HepG2 (cell line): ENCODE measurements at regions not wholly inside any gene's neighbourhood (a gene's known extent, or its start where the extent isn't known, plus 50 kb on each side); places are given as distances from the start of the nearest gene placed in this dataset.
A peak's percentile ranks its signal among the peaks of the same experiment; 100 is the strongest.

Source experiments
- ATAC-seq: fragments of 200-7000 bp; cut with Tn5 transposase; 3 replicates; pipeline ENCODE4 v1.9.1; 2020; ENCODE audit warnings: mild to moderate bottlenecking, moderate library complexity
- BruUV-seq: library from RNA; stranded (reverse); fragments of 400-500 nt; replicated peaks from 2 replicates; lab custom pipeline; 2021; lab: Mats Ljungman, UMichigan
- CTCF ChIA-PET: fragments of 300-600 bp; formaldehyde crosslinking; extraction: SDS; loops from one replicate; lab custom pipeline; 2021; ENCODE audit warnings: low total read pairs, inconsistent platforms, low intra/inter-chr PET ratio; lab: Yijun Ruan, JAX
- POLR2A ChIA-PET: fragments of 350-600 bp; sonication (Branson Sonifier 250); formaldehyde crosslinking; loops from one replicate; lab custom pipeline; 2020; ENCODE audit warnings: antibody characterized with exemption, inconsistent platforms; lab: Yijun Ruan, JAX
- DNase-seq: peaks from one replicate; pipeline ENCODE4 v3.0.0-alpha.2; 2015; ENCODE audit warnings: low spot score
- FAIRE-seq: peaks from 3 replicates; lab custom pipeline; 2011; peaks lifted over from hg19 to GRCh38; lab: Jason Lieb, UNC
- H2AFZ ChIP-seq: one replicate; pipeline ENCODE4 v1.6.1; 2011; ENCODE audit warnings: low read length, inconsistent platforms
- H3K27ac ChIP-seq: fragments of 300-600 bp; 3 replicates; pipeline ENCODE4 v1.8.0; 2011; ENCODE audit warnings: mixed run types, mild to moderate bottlenecking, mixed read lengths, low read length, inconsistent platforms; ENCODE audit not compliant: insufficient read depth; ENCODE audit errors: extremely low read length
- H3K27me3 ChIP-seq, 2 experiments: fragments of 200-600 bp in 1 of 2; 2 replicates in 1 of 2; 3 replicates in 1 of 2; pipeline versions ENCODE4 v1.6.0 to v1.8.0; 2011; ENCODE audit warnings: low read length in 2 of 2, mild to moderate bottlenecking in 2 of 2, moderate library complexity in 2 of 2, inconsistent platforms in 1 of 2; ENCODE audit not compliant: insufficient read depth in 2 of 2, control insufficient read depth in 1 of 2
- H3K36me3 ChIP-seq, 2 experiments: fragments of 200-600 bp in 1 of 2; replicated peaks in 1 of 2; 2 replicates in 1 of 2; 3 replicates in 1 of 2; pipeline versions ENCODE4 v1.5.1 to v1.8.0; 2011; ENCODE audit warnings: low read length in 2 of 2, inconsistent platforms in 1 of 2; ENCODE audit not compliant: insufficient read depth in 2 of 2, control insufficient read depth in 1 of 2
- H3K4me1 ChIP-seq: 2 replicates; pipeline ENCODE4 v1.5.1; 2012; ENCODE audit warnings: low read length, inconsistent platforms; ENCODE audit not compliant: insufficient read depth
- H3K4me2 ChIP-seq: 2 replicates; pipeline ENCODE4 v1.6.0; 2011; ENCODE audit warnings: low read depth, low read length, inconsistent platforms
- H3K4me3 ChIP-seq, 3 experiments: fragments of 200-600 bp in 1 of 3; sonication (generic), shearing (Covaris generic) in 1 of 3; replicated peaks in 1 of 3; 2 replicates each; pipeline ENCODE4 v1.5.1; 2011 to 2016; ENCODE audit warnings: low read length in 3 of 3, inconsistent platforms in 2 of 3, low read depth in 2 of 3, mild to moderate bottlenecking in 2 of 3, control low read depth in 1 of 3, mixed read lengths in 1 of 3; ENCODE audit not compliant: insufficient read depth in 1 of 3
- H3K79me2 ChIP-seq: one replicate; pipeline ENCODE4 v1.6.1; 2011; ENCODE audit warnings: low read length, inconsistent platforms; ENCODE audit not compliant: insufficient read depth
- H3K9ac ChIP-seq: 2 replicates; pipeline ENCODE4 v1.6.0; 2011; ENCODE audit warnings: mild to moderate bottlenecking, low read depth, low read length, inconsistent platforms; ENCODE audit not compliant: insufficient read depth
- H3K9me3 ChIP-seq: 2 replicates; pipeline ENCODE4 v1.5.1; 2012; ENCODE audit warnings: mild to moderate bottlenecking, low read length
- H4K20me1 ChIP-seq: 2 replicates; pipeline ENCODE4 v1.6.0; 2011; ENCODE audit warnings: inconsistent platforms, mild to moderate bottlenecking, low read length, moderate library complexity; ENCODE audit not compliant: insufficient read depth
- FOXA3 ChIP-seq: IDR thresholded peaks from 2 replicates; pipeline ENCODE4 v1.6.1; 2016; ENCODE audit warnings: missing genetic modification reagents, missing compliant biosample characterization
- HOXA7 ChIP-seq: sonication (generic); formaldehyde crosslinking; IDR thresholded peaks from 2 replicates; pipeline ENCODE4 v1.8.1; 2022; ENCODE audit warnings: mild to moderate bottlenecking, missing genetic modification reagents, moderate library complexity
- KDM6A ChIP-seq: IDR thresholded peaks from 2 replicates; pipeline ENCODE4 v1.6.1; 2016; ENCODE audit warnings: low read depth
- KLF12 ChIP-seq: sonication (generic); formaldehyde crosslinking; IDR thresholded peaks from 2 replicates; pipeline ENCODE4 v1.4.0; 2020; ENCODE audit warnings: missing genetic modification reagents, borderline replicate concordance
- NCOR1 ChIP-seq: fragments of 200-600 bp; sonication (generic); IDR thresholded peaks from 2 replicates; pipeline ENCODE4 v1.7.0; 2017; ENCODE audit warnings: antibody characterized with exemption, low read length, borderline replicate concordance
- SP4 ChIP-seq: sonication (generic); formaldehyde crosslinking; IDR thresholded peaks from 2 replicates; pipeline ENCODE4 v1.8.1; 2023; ENCODE audit warnings: mild to moderate bottlenecking, missing genetic modification reagents
- ZFP41 ChIP-seq: sonication (generic); formaldehyde crosslinking; IDR thresholded peaks from 2 replicates; pipeline ENCODE4 v1.4.0; 2020; ENCODE audit warnings: mild to moderate bottlenecking, missing genetic modification reagents, borderline replicate concordance
- ZNF33B ChIP-seq: sonication (generic); formaldehyde crosslinking; IDR thresholded peaks from 2 replicates; pipeline ENCODE4 v1.5.1; 2020; ENCODE audit warnings: mild to moderate bottlenecking, missing genetic modification reagents
- ZNF761 ChIP-seq: sonication (generic); formaldehyde crosslinking; conservative IDR thresholded peaks from 2 replicates; pipeline ENCODE4 v1.4.0; 2020; ENCODE audit warnings: mild to moderate bottlenecking, missing genetic modification reagents
- ZNF792 ChIP-seq: IDR thresholded peaks from 2 replicates; pipeline ENCODE4 v1.6.1; 2016
- ZSCAN30 ChIP-seq: sonication (generic); formaldehyde crosslinking; IDR thresholded peaks from 2 replicates; pipeline ENCODE4 v1.5.0; 2020; ENCODE audit warnings: mild to moderate bottlenecking, missing genetic modification reagents
- WGBS: methylation state at CpG from one replicate; pipeline ENCODE4 v1.1.6; 2017; ENCODE audit warnings: low lambda C conversion rate; 5-methylcytosine and 5-hydroxymethylcytosine counted together
- in situ Hi-C: cut with HindIII; loops from 2 replicates; pipeline ENCODE4 v1.10.0; 2017; ENCODE audit warnings: low pct_unique_long_range_greater_than_20kb; ENCODE audit not compliant: extremely low pct_ligation_motif_present
- intact Hi-C: fragments of 100-400 bp; cut with micrococcal nuclease; formaldehyde crosslinking; loops from one replicate; pipeline ENCODE4 v1.10.0; 2022; ENCODE audit not compliant: unreplicated experiment
- TF ChIP-seq, protein P1 (sequence below): sonication (generic); formaldehyde crosslinking; IDR thresholded peaks from 2 replicates; pipeline ENCODE4 v1.5.0; 2020; ENCODE audit warnings: mild to moderate bottlenecking, missing genetic modification reagents
- TF ChIP-seq, protein P2 (sequence below): sonication (generic); formaldehyde crosslinking; IDR thresholded peaks from 2 replicates; pipeline ENCODE4 v1.4.0; 2020; ENCODE audit warnings: mild to moderate bottlenecking, missing genetic modification reagents
- TF ChIP-seq, protein P3 (sequence below): sonication (generic); formaldehyde crosslinking; conservative IDR thresholded peaks from 2 replicates; pipeline ENCODE4 v1.4.0; 2020; ENCODE audit warnings: mild to moderate bottlenecking, missing genetic modification reagents, moderate library complexity

DNA sequence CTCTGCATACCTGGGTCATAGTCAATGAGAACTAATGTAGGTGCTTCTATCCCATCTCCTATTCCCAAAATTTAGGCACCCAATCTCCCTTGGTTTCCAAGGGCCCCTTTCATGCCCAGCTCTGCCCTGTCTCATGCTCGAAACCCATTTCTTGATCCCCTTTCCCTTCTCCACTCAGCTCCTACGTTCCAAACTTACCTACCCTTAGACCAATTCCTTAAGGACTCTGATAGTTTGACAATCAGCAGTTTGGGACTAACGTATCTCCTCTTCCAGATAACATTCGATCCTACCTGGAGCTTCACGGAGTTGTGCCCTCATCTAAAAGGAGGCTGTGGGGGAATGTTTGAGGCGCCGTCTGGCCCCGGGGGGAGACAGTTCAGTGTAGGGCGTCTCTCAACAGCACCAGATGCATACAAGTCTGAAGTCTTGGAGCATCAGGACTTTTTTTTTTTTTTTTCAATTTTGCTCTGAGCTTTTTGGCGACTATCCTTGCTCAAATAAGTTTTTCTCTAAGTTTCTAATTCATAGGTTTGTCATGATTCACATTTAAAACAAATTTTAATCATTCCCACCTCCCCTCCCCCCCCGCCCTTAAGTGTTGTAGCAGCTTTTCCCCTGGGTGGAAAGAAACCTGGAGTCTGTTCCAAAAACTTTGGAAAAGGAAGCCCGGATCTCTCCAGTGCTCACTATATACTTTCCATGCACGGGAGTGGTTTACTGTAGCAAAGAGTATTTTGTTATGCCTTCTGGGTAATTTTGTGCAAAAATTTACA, 141.2 kb upstream of the LGALSL start:
- TF ChIP-seq HOXA7 (CRISPR knock-in tag) = no peak
- TF ChIP-seq SP4 (CRISPR knock-in tag) = peak; percentile 9; the same call in 1 of the 2 replicates
- TF ChIP-seq, protein P1, sequence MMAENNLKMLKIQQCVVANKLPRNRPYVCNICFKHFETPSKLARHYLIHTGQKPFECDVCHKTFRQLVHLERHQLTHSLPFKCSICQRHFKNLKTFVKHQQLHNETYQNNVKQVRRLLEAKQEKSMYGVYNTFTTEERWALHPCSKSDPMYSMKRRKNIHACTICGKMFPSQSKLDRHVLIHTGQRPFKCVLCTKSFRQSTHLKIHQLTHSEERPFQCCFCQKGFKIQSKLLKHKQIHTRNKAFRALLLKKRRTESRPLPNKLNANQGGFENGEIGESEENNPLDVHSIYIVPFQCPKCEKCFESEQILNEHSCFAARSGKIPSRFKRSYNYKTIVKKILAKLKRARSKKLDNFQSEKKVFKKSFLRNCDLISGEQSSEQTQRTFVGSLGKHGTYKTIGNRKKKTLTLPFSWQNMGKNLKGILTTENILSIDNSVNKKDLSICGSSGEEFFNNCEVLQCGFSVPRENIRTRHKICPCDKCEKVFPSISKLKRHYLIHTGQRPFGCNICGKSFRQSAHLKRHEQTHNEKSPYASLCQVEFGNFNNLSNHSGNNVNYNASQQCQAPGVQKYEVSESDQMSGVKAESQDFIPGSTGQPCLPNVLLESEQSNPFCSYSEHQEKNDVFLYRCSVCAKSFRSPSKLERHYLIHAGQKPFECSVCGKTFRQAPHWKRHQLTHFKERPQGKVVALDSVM (CRISPR knock-in tag) = no peak
- TF ChIP-seq, protein P2, sequence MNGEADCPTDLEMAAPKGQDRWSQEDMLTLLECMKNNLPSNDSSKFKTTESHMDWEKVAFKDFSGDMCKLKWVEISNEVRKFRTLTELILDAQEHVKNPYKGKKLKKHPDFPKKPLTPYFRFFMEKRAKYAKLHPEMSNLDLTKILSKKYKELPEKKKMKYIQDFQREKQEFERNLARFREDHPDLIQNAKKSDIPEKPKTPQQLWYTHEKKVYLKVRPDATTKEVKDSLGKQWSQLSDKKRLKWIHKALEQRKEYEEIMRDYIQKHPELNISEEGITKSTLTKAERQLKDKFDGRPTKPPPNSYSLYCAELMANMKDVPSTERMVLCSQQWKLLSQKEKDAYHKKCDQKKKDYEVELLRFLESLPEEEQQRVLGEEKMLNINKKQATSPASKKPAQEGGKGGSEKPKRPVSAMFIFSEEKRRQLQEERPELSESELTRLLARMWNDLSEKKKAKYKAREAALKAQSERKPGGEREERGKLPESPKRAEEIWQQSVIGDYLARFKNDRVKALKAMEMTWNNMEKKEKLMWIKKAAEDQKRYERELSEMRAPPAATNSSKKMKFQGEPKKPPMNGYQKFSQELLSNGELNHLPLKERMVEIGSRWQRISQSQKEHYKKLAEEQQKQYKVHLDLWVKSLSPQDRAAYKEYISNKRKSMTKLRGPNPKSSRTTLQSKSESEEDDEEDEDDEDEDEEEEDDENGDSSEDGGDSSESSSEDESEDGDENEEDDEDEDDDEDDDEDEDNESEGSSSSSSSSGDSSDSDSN = 0 out of 2 replicates have a peak, but pooled peaks have one; percentile 24
- no peak for TF ChIP-seq KLF12 (CRISPR knock-in tag)
- TF ChIP-seq ZFP41 = no peak
- no peak for TF ChIP-seq FOXA3
- TF ChIP-seq ZSCAN30 (CRISPR knock-in tag) = no peak
- no peak for TF ChIP-seq NCOR1
- TF ChIP-seq ZNF761 (CRISPR knock-in tag) = no peak
- TF ChIP-seq ZNF33B (CRISPR knock-in tag) = no peak
- no peak for TF ChIP-seq KDM6A (CRISPR knock-in tag)
- TF ChIP-seq, protein P3, sequence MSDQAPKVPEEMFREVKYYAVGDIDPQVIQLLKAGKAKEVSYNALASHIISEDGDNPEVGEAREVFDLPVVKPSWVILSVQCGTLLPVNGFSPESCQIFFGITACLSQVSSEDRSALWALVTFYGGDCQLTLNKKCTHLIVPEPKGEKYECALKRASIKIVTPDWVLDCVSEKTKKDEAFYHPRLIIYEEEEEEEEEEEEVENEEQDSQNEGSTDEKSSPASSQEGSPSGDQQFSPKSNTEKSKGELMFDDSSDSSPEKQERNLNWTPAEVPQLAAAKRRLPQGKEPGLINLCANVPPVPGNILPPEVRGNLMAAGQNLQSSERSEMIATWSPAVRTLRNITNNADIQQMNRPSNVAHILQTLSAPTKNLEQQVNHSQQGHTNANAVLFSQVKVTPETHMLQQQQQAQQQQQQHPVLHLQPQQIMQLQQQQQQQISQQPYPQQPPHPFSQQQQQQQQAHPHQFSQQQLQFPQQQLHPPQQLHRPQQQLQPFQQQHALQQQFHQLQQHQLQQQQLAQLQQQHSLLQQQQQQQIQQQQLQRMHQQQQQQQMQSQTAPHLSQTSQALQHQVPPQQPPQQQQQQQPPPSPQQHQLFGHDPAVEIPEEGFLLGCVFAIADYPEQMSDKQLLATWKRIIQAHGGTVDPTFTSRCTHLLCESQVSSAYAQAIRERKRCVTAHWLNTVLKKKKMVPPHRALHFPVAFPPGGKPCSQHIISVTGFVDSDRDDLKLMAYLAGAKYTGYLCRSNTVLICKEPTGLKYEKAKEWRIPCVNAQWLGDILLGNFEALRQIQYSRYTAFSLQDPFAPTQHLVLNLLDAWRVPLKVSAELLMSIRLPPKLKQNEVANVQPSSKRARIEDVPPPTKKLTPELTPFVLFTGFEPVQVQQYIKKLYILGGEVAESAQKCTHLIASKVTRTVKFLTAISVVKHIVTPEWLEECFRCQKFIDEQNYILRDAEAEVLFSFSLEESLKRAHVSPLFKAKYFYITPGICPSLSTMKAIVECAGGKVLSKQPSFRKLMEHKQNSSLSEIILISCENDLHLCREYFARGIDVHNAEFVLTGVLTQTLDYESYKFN (CRISPR knock-in tag) = 0 out of 2 replicates have a peak, but pooled peaks have one; percentile 6
- TF ChIP-seq ZNF792 (CRISPR knock-in tag) = no peak
- TF ChIP-seq, all 625 proteins: peak for 3
- Histone ChIP-seq H4K20me1 (no peaks in the 10 kb centered on the region), H3K36me3 (no peaks in the 10 kb centered on the region), H3K9ac (no peak overlapping the region), H3K27ac (no peak overlapping the region), H3K9me3 (no peaks in the 10 kb centered on the region), H3K27me3 (peaks cover 3 to 28% of the 10 kb centered on the region in 2 experiments; a peak in 3 of 5 replicates), H3K79me2 (no peaks in the 10 kb centered on the region), H3K4me3 (no peak overlapping the region), H2AFZ (no peak overlapping the region), H3K4me2 (peak overlapping the region; percentile 66; the same call in 1 of the 2 replicates), H3K4me1 (peaks cover 26% of the 10 kb centered on the region)
- DNase-seq (no peak), FAIRE-seq (no peak), ATAC-seq (peak; percentile 27)
- ChIA-PET POLR2A (interaction anchor here (1.0 to 2.1 kb wide), 2 partner anchors 18 to 263 kb away, joined by 4 to 5 read pairs; no protein-coding TSS in a partner anchor), CTCF (interaction anchor here (0.7 to 1.3 kb wide), 2 partner anchors 263 to 281 kb away, joined by 3 to 5 read pairs; no protein-coding TSS in a partner anchor)
- in situ Hi-C loops (no loop called here), intact Hi-C loops (loop anchor here (2.0 to 5.0 kb wide), 2 partner anchors 168 to 266 kb away; partner anchors contain the start of gene PELI1)
- WGBS = 64% methylated on average over 13 of the region's 13 CpGs
- BruUV-seq = no TSS peak
